ENCODE measurements at regions not wholly inside any gene's neighbourhood (a gene's known extent, or its start where the extent isn't known, plus 50 kb on each side); places are given as distances from the start of the nearest gene placed in this dataset.
"Not testable (repeated sequence)": the region's sequence is repeated elsewhere in the genome, so short reads cannot be mapped to it uniquely, and the experiment has no call there.

- DNase-seq (ENCODE audit: low read depth, low spot score), result no peak
Measured at GRCh38 chr5:57753446-57753845, 270.8 kb upstream of the ACTBL2 start.

- DNase-seq (ENCODE audit: low read depth, low spot score), result no peak
Measured at GRCh38 chr5:57751710-57752109, 269.1 kb upstream of the ACTBL2 start.

GRCh38 chr5:57750891-57751290, 268.3 kb upstream of the ACTBL2 start:
- DNase-seq (ENCODE audit: low read depth, low spot score), result no peak

GRCh38 chr5:57750282-57750681, 267.7 kb upstream of the ACTBL2 start:
- DNase-seq (ENCODE audit: low read depth, low spot score), result no peak

GRCh38 chr5:57749396-57749795, 266.8 kb upstream of the ACTBL2 start:
- no peak for DNase-seq (ENCODE audit: low read depth, low spot score)

GRCh38 chr5:57745700-57746651, 263.4 kb upstream of the ACTBL2 start:
- no peak for DNase-seq (ENCODE audit: low read depth, low spot score)

GRCh38 chr5:57745029-57745428, 262.4 kb upstream of the ACTBL2 start:
- DNase-seq (ENCODE audit: low read depth, low spot score), result no peak

GRCh38 chr5:57741336-57741735, 258.7 kb upstream of the ACTBL2 start:
- DNase-seq (ENCODE audit: low read depth, low spot score), result no peak

- no peak for DNase-seq (ENCODE audit: low read depth, low spot score)
Measured at GRCh38 chr5:57738787-57739186, 256.2 kb upstream of the ACTBL2 start.

GRCh38 chr5:57738301-57738700, 255.7 kb upstream of the ACTBL2 start:
- DNase-seq (ENCODE audit: low read depth, low spot score), result no peak

- no peak for DNase-seq (ENCODE audit: low read depth, low spot score)
Measured at GRCh38 chr5:57736716-57737115, 254.1 kb upstream of the ACTBL2 start.

- DNase-seq (ENCODE audit: low read depth, low spot score), result not testable (repeated sequence)
Measured at GRCh38 chr5:57735279-57736153, 252.9 kb upstream of the ACTBL2 start.

GRCh38 chr5:57734296-57734695, 251.7 kb upstream of the ACTBL2 start:
- no peak for DNase-seq (ENCODE audit: low read depth, low spot score)

- DNase-seq (ENCODE audit: low read depth, low spot score), result no peak
Measured at GRCh38 chr5:57727591-57727990, 245.0 kb upstream of the ACTBL2 start.

- no peak for DNase-seq (ENCODE audit: low read depth, low spot score)
Measured at GRCh38 chr5:57725658-57726504, 243.3 kb upstream of the ACTBL2 start.

- DNase-seq (ENCODE audit: low read depth, low spot score), result no peak
Measured at GRCh38 chr5:57724836-57725235, 242.2 kb upstream of the ACTBL2 start.

- DNase-seq (ENCODE audit: low read depth, low spot score), result no peak
Measured at GRCh38 chr5:57721226-57721625, 238.6 kb upstream of the ACTBL2 start.

- DNase-seq (ENCODE audit: low read depth, low spot score), result no peak
Measured at GRCh38 chr5:57720656-57721055, 238.0 kb upstream of the ACTBL2 start.

- DNase-seq (ENCODE audit: low read depth, low spot score), result no peak
Measured at GRCh38 chr5:57719216-57719615, 236.6 kb upstream of the ACTBL2 start.

- no peak for DNase-seq (ENCODE audit: low read depth, low spot score)
Measured at GRCh38 chr5:57718155-57718554, 235.5 kb upstream of the ACTBL2 start.

- no peak for DNase-seq (ENCODE audit: low read depth, low spot score)
Measured at GRCh38 chr5:57717555-57717954, 234.9 kb upstream of the ACTBL2 start.

GRCh38 chr5:57716661-57717060, 234.1 kb upstream of the ACTBL2 start:
- DNase-seq (ENCODE audit: low read depth, low spot score), result no peak

All from iPS DF 19.7 (cell line).